GM23248 (cell line): ENCODE measurements at regions not wholly inside any gene's neighbourhood (a gene's known extent, or its start where the extent isn't known, plus 50 kb on each side); places are given as distances from the start of the nearest gene placed in this dataset.
"Not testable (repeated sequence)": the region's sequence is repeated elsewhere in the genome, so short reads cannot be mapped to it uniquely, and the experiment has no call there.

Source experiments
- DNase-seq: peaks from one replicate; pipeline ENCODE4 v3.0.0-alpha.2; 2015
- H2AFZ ChIP-seq: fragments of 200-600 bp; sonication (generic); 2 replicates; pipeline ENCODE4 v1.6.1; 2016; ENCODE audit warnings: antibody characterized with exemption
- H3F3A ChIP-seq: fragments of 200-600 bp; sonication (generic); 2 replicates; pipeline ENCODE4 v1.6.1; 2016; ENCODE audit warnings: mild to moderate bottlenecking, antibody characterized with exemption, mixed run types; ENCODE audit not compliant: insufficient read depth
- H3K27ac ChIP-seq: fragments of 200-600 bp; sonication (generic); 2 replicates; pipeline ENCODE4 v1.5.1; 2016; ENCODE audit warnings: mild to moderate bottlenecking
- H3K27me3 ChIP-seq: fragments of 200-600 bp; sonication (generic); replicated peaks from 2 replicates; pipeline ENCODE4 v1.6.1; 2016; ENCODE audit warnings: mild to moderate bottlenecking; ENCODE audit not compliant: insufficient read depth
- H3K36me3 ChIP-seq: fragments of 200-600 bp; sonication (generic); 2 replicates; pipeline ENCODE4 v1.6.1; 2016; ENCODE audit warnings: low read depth, mild to moderate bottlenecking
- H3K4me1 ChIP-seq: fragments of 200-600 bp; sonication (generic); 2 replicates; pipeline ENCODE4 v1.6.1; 2016; ENCODE audit warnings: mild to moderate bottlenecking; ENCODE audit not compliant: insufficient read depth
- H3K4me2 ChIP-seq: fragments of 200-600 bp; sonication (generic); one replicate; pipeline ENCODE4 v1.6.1; 2016; ENCODE audit warnings: mild to moderate bottlenecking; ENCODE audit not compliant: unreplicated experiment
- H3K4me3 ChIP-seq: fragments of 200-600 bp; sonication (generic); 2 replicates; pipeline ENCODE4 v1.5.1; 2016; ENCODE audit warnings: mild to moderate bottlenecking
- H3K79me2 ChIP-seq: fragments of 200-600 bp; sonication (generic); 2 replicates; pipeline ENCODE4 v1.6.1; 2016; ENCODE audit warnings: mild to moderate bottlenecking; ENCODE audit not compliant: insufficient read depth
- H3K9ac ChIP-seq: fragments of 200-600 bp; sonication (generic); 2 replicates; pipeline ENCODE4 v1.6.1; 2016; ENCODE audit warnings: mild to moderate bottlenecking
- H3K9me2 ChIP-seq: fragments of 200-600 bp; sonication (generic); 2 replicates; pipeline ENCODE4 v1.6.1; 2016; ENCODE audit warnings: mixed run types, mild to moderate bottlenecking, moderate library complexity; ENCODE audit not compliant: insufficient read depth
- H3K9me3 ChIP-seq: fragments of 200-600 bp; sonication (generic); one replicate; pipeline ENCODE4 v1.6.1; 2017; ENCODE audit warnings: low read depth
- H4K20me1 ChIP-seq: fragments of 200-600 bp; sonication (generic); 2 replicates; pipeline ENCODE4 v1.6.0; 2016; ENCODE audit not compliant: insufficient read depth
- EZH2 ChIP-seq: fragments of 200-600 bp; sonication (generic); IDR thresholded peaks from 2 replicates; pipeline ENCODE4 v1.6.1; 2018; ENCODE audit warnings: antibody characterized with exemption, mild to moderate bottlenecking; ENCODE audit not compliant: insufficient read depth, poor library complexity, severe bottlenecking
- EZH2phosphoT487 ChIP-seq: fragments of 200-600 bp; sonication (generic); IDR thresholded peaks from 2 replicates; pipeline ENCODE4 v1.6.1; 2018; ENCODE audit warnings: antibody characterized with exemption, moderate library complexity, mild to moderate bottlenecking, low read depth; ENCODE audit not compliant: insufficient read depth
- WGBS, 2 experiments: methylation state at CpG; one replicate each; pipeline ENCODE4 v1.1.6; 2015 to 2017; ENCODE audit warnings: low lambda C conversion rate in 2 of 2, low coverage in 1 of 2; ENCODE audit errors: missing lambda C conversion rate in 2 of 2; 5-methylcytosine and 5-hydroxymethylcytosine counted together
- in situ Hi-C: fragments of 300-500 bp; cut with MboI; formaldehyde crosslinking; loops from 2 replicates; pipeline ENCODE4 v1.15.0; 2020

- no peaks in the 10 kb centered on the region for H3K79me2 ChIP-seq
- in situ Hi-C loops, result no loop called here
- no peak overlapping the region for H3K4me3 ChIP-seq
- H2AFZ ChIP-seq, result no peak overlapping the region
- H3K4me2 ChIP-seq, result no peak overlapping the region
- WGBS, 2 experiments, result 57 to 61% methylated on average over 5 of the region's 5 CpGs
- no peak overlapping the region for H3K27ac ChIP-seq
- H3K4me1 ChIP-seq, result no peaks in the 10 kb centered on the region
- no peaks in the 10 kb centered on the region for H3K9me2 ChIP-seq
- no peaks in the 10 kb centered on the region for H3K9me3 ChIP-seq
- TF ChIP-seq EZH2phosphoT487 (no peak), EZH2 (no peak)
- no peaks in the 10 kb centered on the region for H4K20me1 ChIP-seq
- DNase-seq, result no peak
- no peaks in the 10 kb centered on the region for H3K27me3 ChIP-seq
- H3K9ac ChIP-seq, result no peak overlapping the region
- H3K36me3 ChIP-seq, result no peaks in the 10 kb centered on the region
- H3F3A ChIP-seq, result no peaks in the 10 kb centered on the region
Measured at GRCh38 chr3:28615071-28615470, 266.4 kb upstream of the AZI2 start.

DNA sequence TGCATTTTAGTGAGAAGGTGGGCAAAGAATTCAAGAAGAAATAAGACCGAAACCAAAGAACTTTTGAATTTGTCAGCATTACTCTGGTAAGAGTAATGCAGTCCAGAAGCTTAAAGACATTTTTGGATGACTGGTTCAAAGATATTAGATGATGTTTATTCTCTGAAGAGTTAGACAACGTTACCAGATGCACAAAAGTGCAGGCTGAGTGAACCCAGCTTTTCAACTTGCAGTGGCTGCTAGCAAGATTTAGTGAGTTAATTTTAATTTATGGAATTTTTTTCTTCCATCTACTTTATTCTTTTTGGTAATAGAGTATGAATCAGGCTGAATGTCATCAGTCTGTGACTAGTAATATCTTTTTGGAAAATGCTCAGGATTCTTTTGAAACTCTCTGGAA lies 267.3 kb upstream of the AZI2 start:
- no peaks in the 10 kb centered on the region for H3K79me2 ChIP-seq
- no peak for TF ChIP-seq EZH2
- no peak for TF ChIP-seq EZH2phosphoT487
- H3K27me3 ChIP-seq, result no peaks in the 10 kb centered on the region
- DNase-seq, result peak; percentile 3
- WGBS, 2 experiments, result 26 to 28% methylated on average over 2 of the region's 2 CpGs
- H2AFZ ChIP-seq, result no peak overlapping the region
- no peak overlapping the region for H3K9ac ChIP-seq
- H3K4me2 ChIP-seq, result no peak overlapping the region
- H3F3A ChIP-seq, result no peaks in the 10 kb centered on the region
- H3K9me3 ChIP-seq, result no peaks in the 10 kb centered on the region
- H3K9me2 ChIP-seq, result no peaks in the 10 kb centered on the region
- no peaks in the 10 kb centered on the region for H4K20me1 ChIP-seq
- H3K4me1 ChIP-seq, result no peaks in the 10 kb centered on the region
- H3K36me3 ChIP-seq, result no peaks in the 10 kb centered on the region
- H3K4me3 ChIP-seq, result no peak overlapping the region
- in situ Hi-C loops, result no loop called here
- no peak overlapping the region for H3K27ac ChIP-seq

GRCh38 chr3:28617821-28618220 lies 269.2 kb upstream of the AZI2 start:
- H3K4me3 ChIP-seq, result no peak overlapping the region
- no peak for DNase-seq
- no peaks in the 10 kb centered on the region for H3K9me3 ChIP-seq
- H3F3A ChIP-seq, result no peaks in the 10 kb centered on the region
- no peak overlapping the region for H3K4me2 ChIP-seq
- H2AFZ ChIP-seq, result no peak overlapping the region
- no peaks in the 10 kb centered on the region for H3K4me1 ChIP-seq
- no peak overlapping the region for H3K27ac ChIP-seq
- WGBS, 2 experiments, result 0% methylated on average over 1 of the region's 1 CpG
- H3K9ac ChIP-seq, result no peak overlapping the region
- H3K36me3 ChIP-seq, result no peaks in the 10 kb centered on the region
- no peaks in the 10 kb centered on the region for H3K79me2 ChIP-seq
- H3K27me3 ChIP-seq, result no peaks in the 10 kb centered on the region
- H4K20me1 ChIP-seq, result no peaks in the 10 kb centered on the region
- no peaks in the 10 kb centered on the region for H3K9me2 ChIP-seq
- in situ Hi-C loops, result no loop called here
- no peak for TF ChIP-seq EZH2
- TF ChIP-seq EZH2phosphoT487, result no peak

DNA sequence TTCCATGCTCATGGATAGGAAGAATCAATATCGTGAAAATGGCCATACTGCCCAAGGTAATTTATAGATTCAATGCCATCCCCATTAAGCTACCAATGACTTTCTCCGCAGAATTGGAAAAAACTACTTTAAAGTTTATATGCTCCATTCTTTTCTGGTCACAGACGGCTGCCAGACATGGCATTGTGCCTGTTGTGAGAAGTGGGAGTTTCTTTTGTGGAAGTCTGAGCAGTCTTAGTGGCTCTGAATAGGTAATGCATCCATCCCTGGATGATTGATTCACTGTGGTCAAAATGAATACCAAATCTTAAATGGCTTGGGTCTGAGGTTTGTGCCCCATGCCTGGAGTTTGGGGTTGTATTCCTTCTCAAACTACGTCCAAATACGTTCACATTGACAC lies 274.5 kb upstream of the AZI2 start:
- Histone ChIP-seq H3K27ac (no peak overlapping the region), H3K9me2 (no peaks in the 10 kb centered on the region), H3K79me2 (no peaks in the 10 kb centered on the region), H3F3A (no peaks in the 10 kb centered on the region), H3K4me2 (no peak overlapping the region), H2AFZ (no peak overlapping the region), H3K36me3 (no peaks in the 10 kb centered on the region), H3K27me3 (no peaks in the 10 kb centered on the region), H3K9me3 (no peaks in the 10 kb centered on the region), H4K20me1 (no peaks in the 10 kb centered on the region), H3K4me1 (no peaks in the 10 kb centered on the region), H3K4me3 (no peak overlapping the region), H3K9ac (no peak overlapping the region)
- TF ChIP-seq EZH2, result no peak
- no peak for TF ChIP-seq EZH2phosphoT487
- 43 to 53% methylated on average over 5 of the region's 5 CpGs for WGBS, 2 experiments
- in situ Hi-C loops, result no loop called here
- DNase-seq, result no peak

DNA sequence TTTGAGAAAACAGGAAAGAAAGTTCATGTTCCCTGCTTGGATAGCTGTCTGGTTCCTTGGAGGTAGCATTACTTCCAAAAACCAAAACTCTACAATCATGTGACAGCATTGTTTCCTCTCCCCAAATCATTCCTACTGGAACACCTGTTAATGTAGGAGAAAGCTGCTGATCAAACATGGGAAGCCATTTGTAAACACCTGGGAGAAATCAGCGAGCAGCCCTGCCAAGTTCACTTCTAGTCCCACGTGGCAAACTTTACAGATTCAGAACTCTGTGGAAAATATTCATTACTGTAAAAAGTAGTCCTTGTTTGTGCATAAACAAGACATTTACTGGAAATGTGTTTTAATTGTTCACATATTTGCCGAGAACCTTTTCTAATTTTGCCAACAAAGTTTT lies 275.5 kb upstream of the AZI2 start:
- DNase-seq, result no peak
- no peaks in the 10 kb centered on the region for H3K36me3 ChIP-seq
- H3K79me2 ChIP-seq, result no peaks in the 10 kb centered on the region
- no peaks in the 10 kb centered on the region for H3K9me2 ChIP-seq
- H3K4me2 ChIP-seq, result no peak overlapping the region
- H4K20me1 ChIP-seq, result no peaks in the 10 kb centered on the region
- 7 to 8% methylated on average over 3 of the region's 3 CpGs for WGBS, 2 experiments
- H3K27me3 ChIP-seq, result no peaks in the 10 kb centered on the region
- H3K4me1 ChIP-seq, result no peaks in the 10 kb centered on the region
- TF ChIP-seq EZH2, result no peak
- no peak for TF ChIP-seq EZH2phosphoT487
- no peaks in the 10 kb centered on the region for H3F3A ChIP-seq
- no peak overlapping the region for H3K27ac ChIP-seq
- H3K9me3 ChIP-seq, result no peaks in the 10 kb centered on the region
- no peak overlapping the region for H2AFZ ChIP-seq
- H3K4me3 ChIP-seq, result no peak overlapping the region
- in situ Hi-C loops, result no loop called here
- H3K9ac ChIP-seq, result no peak overlapping the region

GRCh38 chr3:28627843-28628242 lies 279.2 kb upstream of the AZI2 start:
- DNase-seq, H3K4me2 ChIP-seq, H3K9me3 ChIP-seq, H3K9ac ChIP-seq, H3K36me3 ChIP-seq, H2AFZ ChIP-seq, H3K9me2 ChIP-seq, H4K20me1 ChIP-seq, H3K4me1 ChIP-seq, H3K27me3 ChIP-seq, H3F3A ChIP-seq, in situ Hi-C loops, H3K4me3 ChIP-seq, H3K27ac ChIP-seq, H3K79me2 ChIP-seq: not testable (repeated sequence)
- 43 to 51% methylated on average over 2 of the region's 2 CpGs for WGBS, 2 experiments
